GM23248 (cell line): ENCODE measurements at regions not wholly inside any gene's neighbourhood (a gene's known extent, or its start where the extent isn't known, plus 50 kb on each side); places are given as distances from the start of the nearest gene placed in this dataset.

Experiments
- EZH2 ChIP-seq: fragments of 200-600 bp; sonication (generic); IDR thresholded peaks from 2 replicates; pipeline ENCODE4 v1.6.1; 2018; ENCODE audit warnings: antibody characterized with exemption, mild to moderate bottlenecking; ENCODE audit not compliant: insufficient read depth, poor library complexity, severe bottlenecking
- EZH2phosphoT487 ChIP-seq: fragments of 200-600 bp; sonication (generic); IDR thresholded peaks from 2 replicates; pipeline ENCODE4 v1.6.1; 2018; ENCODE audit warnings: antibody characterized with exemption, moderate library complexity, mild to moderate bottlenecking, low read depth; ENCODE audit not compliant: insufficient read depth

- TF ChIP-seq EZH2 (no peak), EZH2phosphoT487 (no peak)
These were observed 268.6 kb downstream of the DTHD1 start for GRCh38 chr4:36549992-36550391.
